ENCODE measurements at regions not wholly inside any gene's neighbourhood (a gene's known extent, or its start where the extent isn't known, plus 50 kb on each side); places are given as distances from the start of the nearest gene placed in this dataset.
"Not testable (repeated sequence)": the region's sequence is repeated elsewhere in the genome, so short reads cannot be mapped to it uniquely, and the experiment has no call there.

DNA sequence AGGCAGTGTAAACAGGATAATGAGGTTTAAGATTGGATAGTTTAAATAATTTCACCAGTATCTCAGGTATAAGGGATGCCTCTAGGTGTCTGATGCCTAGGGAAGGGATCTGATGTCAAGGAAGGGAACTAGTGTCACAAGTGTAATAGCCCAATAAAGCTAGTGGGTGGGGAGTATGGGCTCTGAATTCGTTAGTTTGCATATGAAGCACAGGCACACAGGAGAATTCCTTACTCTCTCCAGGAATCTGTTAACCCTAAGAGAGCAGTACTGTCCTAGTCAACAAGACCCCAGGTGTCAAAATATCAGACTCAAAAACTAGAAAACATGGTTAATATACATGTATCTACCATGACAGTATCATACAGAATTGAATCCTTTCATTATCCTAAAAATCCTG is 352.5 kb upstream of the CYLC2 start:
- H3K4me2 ChIP-seq (ENCODE audit: low read length), result no peak overlapping the region
- H3K9me2 ChIP-seq (replicated peaks; ENCODE audit: control insufficient read depth, low read length), result no peaks in the 10 kb centered on the region
- H3F3A ChIP-seq (ENCODE audit: control insufficient read depth, insufficient read depth), result no peaks in the 10 kb centered on the region
- H3K27me3 ChIP-seq (ENCODE audit: control insufficient read depth, low read length), result no peaks in the 10 kb centered on the region
- no peak for TF ChIP-seq EZH2phosphoT487 (IDR thresholded peaks at IDR 0.05; ENCODE audit: borderline replicate concordance, low read length)
- TF ChIP-seq, protein P1, sequence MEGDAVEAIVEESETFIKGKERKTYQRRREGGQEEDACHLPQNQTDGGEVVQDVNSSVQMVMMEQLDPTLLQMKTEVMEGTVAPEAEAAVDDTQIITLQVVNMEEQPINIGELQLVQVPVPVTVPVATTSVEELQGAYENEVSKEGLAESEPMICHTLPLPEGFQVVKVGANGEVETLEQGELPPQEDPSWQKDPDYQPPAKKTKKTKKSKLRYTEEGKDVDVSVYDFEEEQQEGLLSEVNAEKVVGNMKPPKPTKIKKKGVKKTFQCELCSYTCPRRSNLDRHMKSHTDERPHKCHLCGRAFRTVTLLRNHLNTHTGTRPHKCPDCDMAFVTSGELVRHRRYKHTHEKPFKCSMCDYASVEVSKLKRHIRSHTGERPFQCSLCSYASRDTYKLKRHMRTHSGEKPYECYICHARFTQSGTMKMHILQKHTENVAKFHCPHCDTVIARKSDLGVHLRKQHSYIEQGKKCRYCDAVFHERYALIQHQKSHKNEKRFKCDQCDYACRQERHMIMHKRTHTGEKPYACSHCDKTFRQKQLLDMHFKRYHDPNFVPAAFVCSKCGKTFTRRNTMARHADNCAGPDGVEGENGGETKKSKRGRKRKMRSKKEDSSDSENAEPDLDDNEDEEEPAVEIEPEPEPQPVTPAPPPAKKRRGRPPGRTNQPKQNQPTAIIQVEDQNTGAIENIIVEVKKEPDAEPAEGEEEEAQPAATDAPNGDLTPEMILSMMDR (IDR thresholded peaks at IDR 0.05; ENCODE audit: low read depth, low read length, poor library complexity, severe bottlenecking), result no peak
- no peak overlapping the region for H3K27ac ChIP-seq (ENCODE audit: low read depth, low read length)
- no peaks in the 10 kb centered on the region for H3K36me3 ChIP-seq (ENCODE audit: control insufficient read depth, low read length)
- H3K79me2 ChIP-seq (ENCODE audit: control insufficient read depth, low read length), result no peaks in the 10 kb centered on the region
- no peaks in the 10 kb centered on the region for H4K20me1 ChIP-seq (ENCODE audit: control insufficient read depth, insufficient read depth, low read depth, low read length)
- no peaks in the 10 kb centered on the region for H3K4me1 ChIP-seq (ENCODE audit: control insufficient read depth, low read length)
- H3K4me3 ChIP-seq (ENCODE audit: low read length), result no peak overlapping the region
- H3K9me3 ChIP-seq (ENCODE audit: control insufficient read depth, insufficient read depth, low read length), result no peaks in the 10 kb centered on the region

DNA sequence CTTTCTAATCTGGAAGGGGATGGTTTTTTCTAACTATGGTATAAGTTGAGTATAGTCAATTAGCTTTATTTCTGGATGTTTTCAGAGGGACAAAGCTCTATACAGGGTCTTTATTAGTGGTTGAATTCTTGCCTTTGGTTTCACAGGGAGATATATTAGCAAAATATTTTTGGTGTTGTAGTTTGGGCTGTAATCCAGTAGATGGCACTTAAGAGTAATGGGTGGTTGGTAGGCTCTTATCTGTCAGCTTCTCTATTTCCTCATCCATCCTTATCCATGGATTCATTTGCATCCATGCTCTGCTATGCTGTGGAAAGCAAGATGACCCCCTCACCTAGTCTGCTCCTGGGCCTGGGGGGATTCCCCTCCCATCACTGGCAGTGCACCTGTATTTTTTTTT is 363.6 kb upstream of the CYLC2 start:
- Histone ChIP-seq H4K20me1 (ENCODE audit: control insufficient read depth, insufficient read depth, low read depth, low read length) (no peaks in the 10 kb centered on the region), H3K36me3 (ENCODE audit: control insufficient read depth, low read length) (no peaks in the 10 kb centered on the region), H3F3A (ENCODE audit: control insufficient read depth, insufficient read depth) (no peaks in the 10 kb centered on the region), H3K4me1 (ENCODE audit: control insufficient read depth, low read length) (no peaks in the 10 kb centered on the region), H3K4me2 (ENCODE audit: low read length) (no peak overlapping the region), H3K4me3 (ENCODE audit: low read length) (no peak overlapping the region), H3K9me3 (ENCODE audit: control insufficient read depth, insufficient read depth, low read length) (no peaks in the 10 kb centered on the region), H3K27me3 (ENCODE audit: control insufficient read depth, low read length) (no peaks in the 10 kb centered on the region), H3K27ac (ENCODE audit: low read depth, low read length) (no peak overlapping the region), H3K79me2 (ENCODE audit: control insufficient read depth, low read length) (no peaks in the 10 kb centered on the region), H3K9me2 (replicated peaks; ENCODE audit: control insufficient read depth, low read length) (no peaks in the 10 kb centered on the region)
- TF ChIP-seq, protein P1 (IDR thresholded peaks at IDR 0.05; ENCODE audit: low read depth, low read length, poor library complexity, severe bottlenecking), result peak; percentile 58
- no peak for TF ChIP-seq EZH2phosphoT487 (IDR thresholded peaks at IDR 0.05; ENCODE audit: borderline replicate concordance, low read length)

DNA sequence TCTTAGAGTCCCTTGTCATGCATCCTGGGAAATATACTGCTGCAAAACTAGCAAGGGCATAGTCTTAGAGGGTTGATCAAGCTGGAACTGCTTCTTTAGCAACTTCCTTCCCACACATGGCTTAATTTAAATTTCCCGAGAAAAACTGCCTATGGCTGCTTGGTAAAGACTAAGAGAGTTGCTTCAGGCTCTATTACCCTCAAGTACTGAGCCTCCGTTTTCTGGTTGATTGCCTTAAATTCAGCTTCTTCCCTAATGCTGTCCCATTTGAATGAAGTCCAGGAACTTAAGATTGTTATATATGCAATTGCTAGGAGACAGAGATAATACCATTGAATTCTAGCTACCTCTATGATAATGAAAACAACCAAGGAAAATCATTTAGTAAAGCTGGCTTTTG is 385.7 kb upstream of the CYLC2 start:
- H3K79me2 ChIP-seq (ENCODE audit: control insufficient read depth, low read length), result no peaks in the 10 kb centered on the region
- H3K4me1 ChIP-seq (ENCODE audit: control insufficient read depth, low read length), result no peaks in the 10 kb centered on the region
- H3F3A ChIP-seq (ENCODE audit: control insufficient read depth, insufficient read depth), result no peaks in the 10 kb centered on the region
- no peak overlapping the region for H3K4me2 ChIP-seq (ENCODE audit: low read length)
- no peaks in the 10 kb centered on the region for H3K36me3 ChIP-seq (ENCODE audit: control insufficient read depth, low read length)
- no peaks in the 10 kb centered on the region for H3K9me2 ChIP-seq (replicated peaks; ENCODE audit: control insufficient read depth, low read length)
- no peaks in the 10 kb centered on the region for H4K20me1 ChIP-seq (ENCODE audit: control insufficient read depth, insufficient read depth, low read depth, low read length)
- H3K9me3 ChIP-seq (ENCODE audit: control insufficient read depth, insufficient read depth, low read length), result no peaks in the 10 kb centered on the region
- no peak overlapping the region for H3K4me3 ChIP-seq (ENCODE audit: low read length)
- H3K27me3 ChIP-seq (ENCODE audit: control insufficient read depth, low read length), result no peaks in the 10 kb centered on the region
- TF ChIP-seq EZH2phosphoT487 (IDR thresholded peaks at IDR 0.05; ENCODE audit: borderline replicate concordance, low read length), result no peak
- TF ChIP-seq, protein P1 (IDR thresholded peaks at IDR 0.05; ENCODE audit: low read depth, low read length, poor library complexity, severe bottlenecking), result no peak
- H3K27ac ChIP-seq (ENCODE audit: low read depth, low read length), result no peak overlapping the region

DNA sequence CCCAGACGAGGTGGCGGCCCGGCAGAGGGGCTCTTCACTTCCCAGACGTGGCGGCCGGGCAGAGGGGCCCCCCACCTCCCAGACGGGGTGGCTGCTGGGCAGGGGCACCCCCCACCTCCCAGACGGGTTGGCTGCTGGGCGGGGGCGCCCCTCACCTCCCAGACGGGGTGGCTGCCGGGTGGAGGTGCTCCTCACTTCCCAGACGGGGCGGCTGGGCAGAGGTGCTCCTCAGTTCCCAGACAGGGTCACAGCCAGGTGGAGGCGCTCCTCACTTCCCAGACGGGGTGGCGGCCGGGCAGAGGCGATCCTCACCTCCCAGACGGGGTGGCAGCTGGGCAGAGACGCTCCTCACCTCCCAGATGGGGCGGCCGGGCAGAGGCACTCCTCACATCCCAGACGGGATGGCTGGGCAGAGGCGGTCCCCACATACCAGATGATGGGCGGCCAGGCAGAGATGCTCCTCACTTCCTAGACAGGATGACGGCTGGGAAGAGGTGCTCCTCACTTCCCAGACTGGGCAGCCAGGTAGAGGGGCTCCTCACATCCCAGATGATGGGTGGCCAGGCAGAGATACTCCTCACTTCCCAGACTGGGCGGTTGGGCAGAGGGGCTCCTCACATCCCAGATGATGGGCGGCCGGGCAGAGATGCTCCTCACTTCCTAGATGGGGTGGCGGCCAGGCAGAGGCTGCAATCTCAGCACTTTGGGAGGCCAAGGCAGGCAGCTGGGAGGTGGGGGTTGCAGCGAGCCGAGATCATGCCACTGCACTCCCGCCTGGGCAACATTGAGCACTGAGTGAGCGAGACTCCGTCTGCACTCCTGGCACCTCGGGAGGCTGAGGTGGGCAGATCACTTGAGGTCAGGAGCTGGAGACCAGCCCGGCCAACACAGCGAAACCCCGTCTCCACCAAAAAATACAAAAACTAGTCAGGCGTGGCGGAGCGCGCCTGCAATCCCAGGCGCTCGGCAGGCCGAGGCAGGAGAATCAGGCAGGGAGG is 391.6 kb upstream of the CYLC2 start:
- not testable (repeated sequence) for H3K27me3 ChIP-seq (ENCODE audit: control insufficient read depth, low read length); H3F3A ChIP-seq (ENCODE audit: control insufficient read depth, insufficient read depth); H3K36me3 ChIP-seq (ENCODE audit: control insufficient read depth, low read length); H3K79me2 ChIP-seq (ENCODE audit: control insufficient read depth, low read length); H3K27ac ChIP-seq (ENCODE audit: low read depth, low read length); H3K4me3 ChIP-seq (ENCODE audit: low read length); H3K9me3 ChIP-seq (ENCODE audit: control insufficient read depth, insufficient read depth, low read length); H3K4me1 ChIP-seq (ENCODE audit: control insufficient read depth, low read length); H3K9me2 ChIP-seq (replicated peaks; ENCODE audit: control insufficient read depth, low read length); H4K20me1 ChIP-seq (ENCODE audit: control insufficient read depth, insufficient read depth, low read depth, low read length); H3K4me2 ChIP-seq (ENCODE audit: low read length)

Measured in DOHH2 (cell line).